ENCODE measurements at regions not wholly inside any gene's neighbourhood (a gene's known extent, or its start where the extent isn't known, plus 50 kb on each side); places are given as distances from the start of the nearest gene placed in this dataset.

GRCh38 chr5:82754759-82755158 lies 322.4 kb downstream of the TMEM167A start:
- no peak for TF ChIP-seq BRCA1 (IDR thresholded peaks at IDR 0.05; ENCODE audit: low read depth, low read length)
- TF ChIP-seq CTCF (IDR thresholded peaks at IDR 0.05; ENCODE audit: control extremely low read depth in 1 of 3, insufficient read depth in 1 of 3, low read depth in 1 of 3, low read length in 3 of 3): no peak
- TF ChIP-seq JUN (IDR thresholded peaks at IDR 0.05; ENCODE audit: low read depth, low read length): no peak
- no peak for TF ChIP-seq EP300 (IDR thresholded peaks at IDR 0.05; ENCODE audit: borderline replicate concordance in 1 of 2, low read depth in 2 of 2, low read length in 2 of 2)
- no peak for TF ChIP-seq POLR2A (IDR thresholded peaks at IDR 0.05; ENCODE audit: control extremely low read depth in 1 of 2, low read depth in 2 of 2, low read length in 2 of 2)

Measured in H1 (cell line).